NB4 (cell line): ENCODE measurements at regions not wholly inside any gene's neighbourhood (a gene's known extent, or its start where the extent isn't known, plus 50 kb on each side); places are given as distances from the start of the nearest gene placed in this dataset.

ENCODE experiments used
- MYC ChIP-seq: IDR thresholded peaks from 2 replicates; pipeline ENCODE4 v1.6.1; 2011; ENCODE audit warnings: low read depth, low read length
- POLR2A ChIP-seq: IDR thresholded peaks from 2 replicates; pipeline ENCODE4 v1.6.1; 2011; ENCODE audit warnings: mild to moderate bottlenecking; ENCODE audit not compliant: insufficient read length; ENCODE audit errors: extremely low read depth
- TF ChIP-seq, protein P1 (sequence below): IDR thresholded peaks from one replicate; pipeline ENCODE4 v1.5.1; 2012; ENCODE audit warnings: low read depth, low read length
- TF ChIP-seq, protein P2 (sequence below): IDR thresholded peaks from 2 replicates; pipeline ENCODE4 v1.6.1; 2011; ENCODE audit warnings: low read depth, low read length

DNA sequence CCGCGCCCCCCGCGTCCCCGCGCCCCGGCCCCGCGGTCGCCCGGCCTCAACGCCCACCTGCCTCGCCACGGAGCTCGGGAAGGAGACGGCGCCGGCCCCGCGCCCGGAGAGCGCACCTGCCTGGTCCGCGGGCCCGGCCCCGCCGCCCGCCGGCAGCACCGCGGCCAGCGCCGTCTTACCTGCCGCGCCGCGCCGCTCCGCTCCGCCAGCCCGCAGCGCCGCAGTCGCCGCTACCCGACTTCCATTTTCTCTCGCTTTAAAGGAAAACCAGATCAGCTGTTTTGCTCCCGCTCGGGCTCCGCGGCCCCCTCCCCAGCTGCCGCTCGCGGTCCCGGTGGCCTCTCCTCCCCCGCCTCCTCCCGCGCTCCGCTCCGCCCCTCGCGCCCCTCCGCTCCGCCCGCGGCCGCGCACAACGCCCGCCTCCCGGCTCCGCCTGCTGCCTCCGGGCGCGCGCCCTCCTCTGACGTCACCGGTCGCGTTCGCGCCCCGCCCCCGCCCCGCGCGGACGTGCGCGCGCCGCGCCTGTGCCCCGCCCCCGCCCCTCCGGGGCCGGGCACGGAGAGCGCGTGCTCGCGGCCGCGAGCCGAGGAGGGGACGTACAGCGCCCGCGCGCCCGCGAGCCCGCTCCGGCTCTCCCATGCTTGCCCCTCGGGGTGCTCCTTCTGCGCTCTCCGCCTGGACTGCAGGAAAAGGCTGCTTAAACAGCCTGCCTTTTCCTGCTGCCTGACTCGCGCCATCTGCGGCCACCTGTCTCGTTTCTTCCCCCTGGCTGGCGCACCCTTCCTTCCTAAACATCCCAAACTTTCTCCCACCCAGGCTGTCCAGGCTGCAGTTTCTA lies 159.8 kb upstream of the CHRNA7 start, which contains the start of gene OTUD7A:
- TF ChIP-seq, protein P1, sequence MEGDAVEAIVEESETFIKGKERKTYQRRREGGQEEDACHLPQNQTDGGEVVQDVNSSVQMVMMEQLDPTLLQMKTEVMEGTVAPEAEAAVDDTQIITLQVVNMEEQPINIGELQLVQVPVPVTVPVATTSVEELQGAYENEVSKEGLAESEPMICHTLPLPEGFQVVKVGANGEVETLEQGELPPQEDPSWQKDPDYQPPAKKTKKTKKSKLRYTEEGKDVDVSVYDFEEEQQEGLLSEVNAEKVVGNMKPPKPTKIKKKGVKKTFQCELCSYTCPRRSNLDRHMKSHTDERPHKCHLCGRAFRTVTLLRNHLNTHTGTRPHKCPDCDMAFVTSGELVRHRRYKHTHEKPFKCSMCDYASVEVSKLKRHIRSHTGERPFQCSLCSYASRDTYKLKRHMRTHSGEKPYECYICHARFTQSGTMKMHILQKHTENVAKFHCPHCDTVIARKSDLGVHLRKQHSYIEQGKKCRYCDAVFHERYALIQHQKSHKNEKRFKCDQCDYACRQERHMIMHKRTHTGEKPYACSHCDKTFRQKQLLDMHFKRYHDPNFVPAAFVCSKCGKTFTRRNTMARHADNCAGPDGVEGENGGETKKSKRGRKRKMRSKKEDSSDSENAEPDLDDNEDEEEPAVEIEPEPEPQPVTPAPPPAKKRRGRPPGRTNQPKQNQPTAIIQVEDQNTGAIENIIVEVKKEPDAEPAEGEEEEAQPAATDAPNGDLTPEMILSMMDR = no peak
- TF ChIP-seq MYC = no peak
- peak; percentile 67 for TF ChIP-seq POLR2A
- TF ChIP-seq, protein P2, sequence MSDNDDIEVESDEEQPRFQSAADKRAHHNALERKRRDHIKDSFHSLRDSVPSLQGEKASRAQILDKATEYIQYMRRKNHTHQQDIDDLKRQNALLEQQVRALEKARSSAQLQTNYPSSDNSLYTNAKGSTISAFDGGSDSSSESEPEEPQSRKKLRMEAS = 0 out of 2 replicates have a peak, but pooled peaks have one; percentile 11
